C4-2B (cell line): ENCODE measurements at regions not wholly inside any gene's neighbourhood (a gene's known extent, or its start where the extent isn't known, plus 50 kb on each side); places are given as distances from the start of the nearest gene placed in this dataset.

Source experiments
- ZFX ChIP-seq: fragments of 450-650 bp; IDR thresholded peaks from 2 replicates; pipeline ENCODE4 v1.6.1; 2017
- TF ChIP-seq, protein P1 (sequence below): fragments of 450-650 bp; conservative IDR thresholded peaks from 2 replicates; pipeline ENCODE4 v1.5.1; 2017; ENCODE audit warnings: mild to moderate bottlenecking

DNA sequence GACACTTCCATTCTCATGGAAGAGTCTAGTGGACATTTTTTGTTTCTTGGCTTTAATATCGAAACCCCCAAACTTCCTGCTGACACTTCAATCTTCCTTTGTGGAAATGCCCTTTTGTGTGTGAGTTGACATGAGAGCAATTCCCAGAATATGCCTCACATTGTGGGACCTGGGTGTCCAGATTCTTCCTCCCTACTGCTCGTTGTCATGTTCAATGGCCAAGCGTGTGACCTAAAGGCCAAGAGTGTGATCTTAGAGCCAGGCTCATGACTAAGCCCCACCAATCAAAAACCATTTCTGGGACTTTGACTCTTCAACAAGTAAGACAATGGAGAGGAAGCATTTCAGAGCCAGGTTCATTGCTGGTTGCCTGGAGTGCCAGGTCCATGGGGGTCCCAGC lies 52.5 kb upstream of the BMPER start:
- TF ChIP-seq, protein P1, sequence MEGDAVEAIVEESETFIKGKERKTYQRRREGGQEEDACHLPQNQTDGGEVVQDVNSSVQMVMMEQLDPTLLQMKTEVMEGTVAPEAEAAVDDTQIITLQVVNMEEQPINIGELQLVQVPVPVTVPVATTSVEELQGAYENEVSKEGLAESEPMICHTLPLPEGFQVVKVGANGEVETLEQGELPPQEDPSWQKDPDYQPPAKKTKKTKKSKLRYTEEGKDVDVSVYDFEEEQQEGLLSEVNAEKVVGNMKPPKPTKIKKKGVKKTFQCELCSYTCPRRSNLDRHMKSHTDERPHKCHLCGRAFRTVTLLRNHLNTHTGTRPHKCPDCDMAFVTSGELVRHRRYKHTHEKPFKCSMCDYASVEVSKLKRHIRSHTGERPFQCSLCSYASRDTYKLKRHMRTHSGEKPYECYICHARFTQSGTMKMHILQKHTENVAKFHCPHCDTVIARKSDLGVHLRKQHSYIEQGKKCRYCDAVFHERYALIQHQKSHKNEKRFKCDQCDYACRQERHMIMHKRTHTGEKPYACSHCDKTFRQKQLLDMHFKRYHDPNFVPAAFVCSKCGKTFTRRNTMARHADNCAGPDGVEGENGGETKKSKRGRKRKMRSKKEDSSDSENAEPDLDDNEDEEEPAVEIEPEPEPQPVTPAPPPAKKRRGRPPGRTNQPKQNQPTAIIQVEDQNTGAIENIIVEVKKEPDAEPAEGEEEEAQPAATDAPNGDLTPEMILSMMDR = no peak
- TF ChIP-seq ZFX = no peak
